Heart right ventricle (tissue), 16 donors: ENCODE measurements at regions not wholly inside any gene's neighbourhood (a gene's known extent, or its start where the extent isn't known, plus 50 kb on each side); places are given as distances from the start of the nearest gene placed in this dataset.

Experiments used
- ATAC-seq, 8 donors: fragments of 200-7000 bp; cut with Tn5 transposase; one replicate each; pipeline ENCODE4 v1.9.1; 2020; ENCODE audit warnings: mild to moderate bottlenecking in 8 of 8, moderate library complexity in 8 of 8, moderate number of reproducible peaks in 1 of 8
- DNase-seq, 2 donors: peaks; one replicate each; pipeline ENCODE4 v3.0.0-alpha.2; 2020
- H3K27ac ChIP-seq, 10 donors: fragments of 200-600 bp; sonication (generic) in 2 of 10; one replicate each; pipeline versions ENCODE4 v1.5.0 to v1.8.0; 2020 to 2022; ENCODE audit warnings: mild to moderate bottlenecking in 3 of 10
- H3K27me3 ChIP-seq, 7 donors: fragments of 200-600 bp; one replicate each; pipeline ENCODE4 v1.8.0; 2021 to 2022; ENCODE audit warnings: mild to moderate bottlenecking in 2 of 7
- H3K36me3 ChIP-seq, 9 donors: fragments of 200-600 bp; sonication (generic) in 1 of 9; one replicate each; pipeline versions ENCODE4 v1.5.0 to v1.8.0; 2020 to 2022; ENCODE audit warnings: mild to moderate bottlenecking in 2 of 9
- H3K4me1 ChIP-seq, 9 donors: fragments of 200-600 bp; sonication (generic) in 1 of 9; one replicate each; pipeline versions ENCODE4 v1.5.0 to v1.8.0; 2020 to 2022; ENCODE audit warnings: mild to moderate bottlenecking in 4 of 9
- H3K4me3 ChIP-seq, 10 donors: fragments of 200-600 bp; sonication (generic) in 2 of 10; one replicate each; pipeline versions ENCODE4 v1.5.0 to v1.8.0; 2020 to 2022; ENCODE audit warnings: mild to moderate bottlenecking in 7 of 10, moderate library complexity in 2 of 10
- H3K9me3 ChIP-seq, 11 donors: fragments of 200-600 bp in 10 of 11; sonication (generic) in 2 of 11; one replicate each; pipeline versions ENCODE4 v1.5.0 to v1.8.0; 2013 to 2022; ENCODE audit warnings: mild to moderate bottlenecking in 2 of 11, control low read depth in 1 of 11, moderate library complexity in 1 of 11
- WGBS, 2 donors: extraction: QIAGEN DNeasy Blood & Tissue Kit; methylation state at CpG; one replicate each; pipeline ENCODE4 v1.1.7; 2013; ENCODE audit warnings: inconsistent platforms in 1 of 2; 5-methylcytosine and 5-hydroxymethylcytosine counted together
- intact Hi-C, 10 donors: fragments of 100-400 bp; cut with DNase I; formaldehyde crosslinking; loops; one replicate each; pipeline versions ENCODE4 v1.11.1 to v1.14.2; 2022
- TF ChIP-seq, protein P1 (sequence below), 9 donors: fragments of 200-600 bp; sonication (generic) in 2 of 9; IDR thresholded peaks; one replicate each; pipeline versions ENCODE4 v1.5.0 to v1.8.0; 2021 to 2022; ENCODE audit warnings: antibody characterized with exemption in 9 of 9, mild to moderate bottlenecking in 5 of 9, moderate library complexity in 1 of 9
- donor health status: Arrhythmogenic right ventricular cardiomyopathy.
- donor health status: ischemic (EF 13 %, LVEDD 7.1; RV severe dilation, severe dysfunction).
- donor health status: healthy with polysubstance abuse.
- donor health status: DM: no; HTN: yes; CAD: no.
- donor health status: DM: no; HTN: no; CAD: no.
- donor health status: ischemic (EF 25% LVEDD 6.9; RV normal size, moderate dysfunction).
- donor health status: ischemic (EF 25% LVEDD 5.7; RV mildly dilated, moderate dysfunction).
- donor health status: healthy.
- donor health status: DM: yes; HTN: yes; CAD: no.
- donor health status: Ischemic cardiomyopathy.
- donor health status: ischemic (EF 35%, LVEDD 5.7; RV mildly dilated, moderate dysfunction).
- donor health status: nonischemic (EF 11% LVEDD 7.7; RV severe dilation, severe dysfunction).
- donor health status: DM: yes; HTN: yes; CAD: no.
- donor health status: PGD.
- donor health status: ischemic (EF 29% LVEDD 5.4; RV normal size, mild dysfunction).
- donor health status: nonischemic (EF 23%, LVEDD 6.1; RV moderate dilation, normal function).

DNA sequence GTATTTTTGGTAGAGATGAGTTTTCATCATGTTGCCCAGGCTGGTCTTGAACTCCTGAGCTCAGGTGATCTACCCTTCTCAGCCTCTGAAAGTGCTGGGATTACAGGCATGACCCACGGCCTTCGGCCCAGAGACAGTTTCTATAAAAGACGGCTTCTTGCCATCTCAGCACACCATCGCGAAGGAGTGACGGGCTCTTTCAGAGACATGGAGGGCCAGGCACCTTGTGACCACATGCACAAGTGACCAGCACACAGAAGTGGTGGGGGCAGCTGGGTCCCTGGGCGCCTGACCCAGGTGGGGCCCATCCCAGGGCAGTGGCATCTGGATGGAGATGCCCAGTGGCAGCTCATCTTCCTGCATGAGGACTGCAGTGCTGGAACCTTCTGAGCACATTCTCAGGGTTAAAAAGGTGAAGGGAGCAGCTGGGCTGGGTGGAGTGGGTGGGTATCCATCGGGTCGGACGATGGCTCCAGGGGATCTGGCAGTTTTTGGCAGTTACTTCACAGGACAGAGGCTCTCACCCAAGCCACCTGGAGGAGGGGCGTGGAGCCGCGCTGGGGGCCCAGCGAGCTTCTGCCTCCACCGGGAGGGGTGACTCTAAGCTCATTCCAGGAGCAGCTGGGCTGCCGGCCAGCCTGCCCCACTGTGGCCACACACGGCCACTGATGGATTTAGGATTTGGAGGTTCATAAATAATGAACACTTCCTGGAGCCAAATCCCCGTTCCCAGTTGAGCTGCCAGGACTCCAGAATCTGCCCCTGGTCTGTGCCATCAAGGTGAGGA lies 373.0 kb downstream of the CTTN start:
- intact Hi-C loops, result no loop called here
- Histone ChIP-seq H3K9me3 (peaks cover 0 to 13% (median 0%) of the 10 kb centered on the region in 11 donors), H3K4me3 (no peak overlapping the region), H3K36me3 (no peaks in the 10 kb centered on the region), H3K27me3 (no peaks in the 10 kb centered on the region), H3K27ac (no peak overlapping the region), H3K4me1 (no peaks in the 10 kb centered on the region)
- 74 to 80% methylated on average over 18 of the region's 18 CpGs for WGBS, 2 donors
- TF ChIP-seq, protein P1, sequence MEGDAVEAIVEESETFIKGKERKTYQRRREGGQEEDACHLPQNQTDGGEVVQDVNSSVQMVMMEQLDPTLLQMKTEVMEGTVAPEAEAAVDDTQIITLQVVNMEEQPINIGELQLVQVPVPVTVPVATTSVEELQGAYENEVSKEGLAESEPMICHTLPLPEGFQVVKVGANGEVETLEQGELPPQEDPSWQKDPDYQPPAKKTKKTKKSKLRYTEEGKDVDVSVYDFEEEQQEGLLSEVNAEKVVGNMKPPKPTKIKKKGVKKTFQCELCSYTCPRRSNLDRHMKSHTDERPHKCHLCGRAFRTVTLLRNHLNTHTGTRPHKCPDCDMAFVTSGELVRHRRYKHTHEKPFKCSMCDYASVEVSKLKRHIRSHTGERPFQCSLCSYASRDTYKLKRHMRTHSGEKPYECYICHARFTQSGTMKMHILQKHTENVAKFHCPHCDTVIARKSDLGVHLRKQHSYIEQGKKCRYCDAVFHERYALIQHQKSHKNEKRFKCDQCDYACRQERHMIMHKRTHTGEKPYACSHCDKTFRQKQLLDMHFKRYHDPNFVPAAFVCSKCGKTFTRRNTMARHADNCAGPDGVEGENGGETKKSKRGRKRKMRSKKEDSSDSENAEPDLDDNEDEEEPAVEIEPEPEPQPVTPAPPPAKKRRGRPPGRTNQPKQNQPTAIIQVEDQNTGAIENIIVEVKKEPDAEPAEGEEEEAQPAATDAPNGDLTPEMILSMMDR (IDR thresholded peaks at IDR 0.05), result no peak
- ATAC-seq, result no peak
- no peak for DNase-seq

GRCh38 chr11:70772950-70773349 lies 374.6 kb downstream of the CTTN start:
- ATAC-seq (no peak), DNase-seq (no peak)
- Histone ChIP-seq H3K9me3 (peaks cover 0 to 13% (median 0%) of the 10 kb centered on the region in 11 donors), H3K27me3 (peaks cover 0 to 2% (median 0%) of the 10 kb centered on the region in 7 donors), H3K27ac (no peak overlapping the region), H3K4me1 (no peaks in the 10 kb centered on the region), H3K36me3 (no peaks in the 10 kb centered on the region), H3K4me3 (no peak overlapping the region)
- intact Hi-C loops, result no loop called here
- TF ChIP-seq, protein P1 (IDR thresholded peaks at IDR 0.05), result no peak
- WGBS, 2 donors, result 73 to 77% methylated on average over 8 of the region's 8 CpGs

GRCh38 chr11:70775386-70776075 lies 377.2 kb downstream of the CTTN start:
- Histone ChIP-seq H3K9me3 (peaks cover 0 to 13% (median 0%) of the 10 kb centered on the region in 11 donors), H3K4me1 (no peaks in the 10 kb centered on the region), H3K27me3 (peaks cover 0 to 3% (median 0%) of the 10 kb centered on the region in 7 donors), H3K4me3 (no peak overlapping the region), H3K27ac (no peak overlapping the region), H3K36me3 (no peaks in the 10 kb centered on the region)
- WGBS, 2 donors, result 88 to 90% methylated on average over 12 of the region's 12 CpGs
- intact Hi-C loops, result no loop called here
- DNase-seq (no peak), ATAC-seq (no peak)
- TF ChIP-seq, protein P1 (IDR thresholded peaks at IDR 0.05), result no peak

- intact Hi-C loops, result no loop called here
- Histone ChIP-seq H3K9me3 (peaks cover 0 to 13% (median 0%) of the 10 kb centered on the region in 11 donors), H3K27me3 (peaks cover 0 to 3% (median 0%) of the 10 kb centered on the region in 7 donors), H3K27ac (no peak overlapping the region), H3K4me1 (no peaks in the 10 kb centered on the region), H3K4me3 (no peak overlapping the region), H3K36me3 (no peaks in the 10 kb centered on the region)
- TF ChIP-seq, protein P1 (IDR thresholded peaks at IDR 0.05), result no peak
- ATAC-seq, result no peak
- no peak for DNase-seq
Measured at GRCh38 chr11:70776914-70777532, 378.7 kb downstream of the CTTN start.
